HG03045 (cell line): ENCODE measurements at regions not wholly inside any gene's neighbourhood (a gene's known extent, or its start where the extent isn't known, plus 50 kb on each side); places are given as distances from the start of the nearest gene placed in this dataset.
"Not testable (repeated sequence)": the region's sequence is repeated elsewhere in the genome, so short reads cannot be mapped to it uniquely, and the experiment has no call there.

Source experiments
- ATAC-seq: cut with Tn5 transposase; IDR thresholded peaks from one replicate; pipeline ENCODE4 v1.9.1; 2021; ENCODE audit warnings: mild to moderate bottlenecking, moderate library complexity; ENCODE audit not compliant: unreplicated experiment

DNA sequence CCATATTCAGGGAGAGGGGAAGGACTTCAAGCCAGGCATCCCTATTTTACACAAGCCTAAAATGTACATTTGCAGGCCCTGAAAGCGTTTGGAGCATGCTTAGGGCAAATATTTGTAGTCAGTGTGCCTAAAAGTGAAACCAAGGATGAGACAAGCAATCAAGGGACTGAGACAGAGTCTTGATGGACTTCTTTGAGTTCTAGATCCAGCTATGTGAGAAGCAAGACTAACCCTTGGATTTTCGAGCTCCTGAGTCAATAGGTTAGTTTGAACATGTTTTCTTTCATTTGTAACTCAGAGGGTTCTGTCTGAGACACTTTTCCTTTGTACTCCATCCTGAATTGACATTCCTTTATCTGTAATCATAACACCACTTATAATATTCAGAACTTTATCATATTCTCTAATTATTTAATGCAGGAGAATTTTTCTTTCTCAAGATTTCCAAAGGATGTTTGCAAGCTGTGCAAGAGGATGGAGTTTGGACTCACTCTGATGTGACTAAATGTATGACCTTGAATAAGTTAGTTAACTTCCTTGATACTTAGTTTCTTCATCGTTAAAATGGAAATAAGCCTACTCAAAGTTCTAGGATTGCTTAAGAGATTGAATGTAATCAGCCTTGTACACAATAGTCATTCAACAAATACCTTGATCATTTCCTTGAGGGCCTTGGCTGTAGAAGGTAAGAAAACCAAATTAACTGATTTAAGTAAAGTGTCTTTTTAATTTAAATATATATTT is 1237.8 kb upstream of the ZEB2 start:
- ATAC-seq: no peak

- ATAC-seq: no peak
These were observed 1235.3 kb upstream of the ZEB2 start for GRCh38 chr2:145755019-145755837.

DNA sequence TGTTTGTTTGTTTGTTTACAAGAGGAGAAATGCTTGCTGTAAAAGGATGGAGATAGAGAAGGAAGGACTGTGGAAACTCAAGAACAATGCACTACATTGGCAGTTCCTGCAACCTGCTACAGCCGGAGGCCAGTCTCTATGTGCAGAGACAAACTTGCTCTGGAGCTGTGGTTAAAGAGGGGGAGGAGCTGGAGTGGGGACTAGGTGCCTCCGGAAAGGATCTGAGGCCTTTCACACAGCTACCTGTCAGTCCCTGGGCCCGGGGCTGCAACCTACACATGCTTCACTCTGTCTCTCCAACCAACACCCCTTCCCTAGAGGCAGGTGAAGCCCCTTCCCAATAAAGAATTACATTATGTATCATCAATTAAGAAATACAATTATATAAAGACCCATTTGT is 1234.0 kb upstream of the ZEB2 start:
- no peak for ATAC-seq

DNA sequence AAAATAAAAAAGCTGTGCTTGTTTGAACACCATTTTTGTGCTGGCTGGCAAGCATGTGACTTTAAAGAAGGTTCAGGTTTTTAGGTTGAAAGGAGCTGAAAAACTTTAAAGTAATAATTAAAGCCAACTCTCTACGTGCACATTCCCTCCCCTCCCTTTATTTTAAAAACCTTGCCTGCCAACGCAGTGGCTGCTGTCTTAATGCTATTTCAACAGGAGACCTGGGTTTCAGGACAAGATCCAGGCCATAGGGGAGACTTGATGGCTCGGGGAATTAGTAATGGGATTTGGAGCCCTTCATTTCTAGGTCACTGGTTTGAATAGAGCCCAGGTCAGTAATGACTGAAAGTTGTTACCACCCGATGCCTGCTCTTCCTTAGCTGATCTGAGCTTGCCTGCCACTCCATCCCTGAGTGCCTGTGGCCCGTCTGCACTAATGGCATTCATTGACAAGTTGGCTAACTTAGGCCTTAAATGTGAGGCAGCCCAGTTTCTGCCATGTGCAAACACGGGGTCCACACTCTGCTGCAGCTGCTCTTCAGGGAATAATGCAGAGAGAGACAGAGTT is 1233.2 kb upstream of the ZEB2 start:
- no peak for ATAC-seq

DNA sequence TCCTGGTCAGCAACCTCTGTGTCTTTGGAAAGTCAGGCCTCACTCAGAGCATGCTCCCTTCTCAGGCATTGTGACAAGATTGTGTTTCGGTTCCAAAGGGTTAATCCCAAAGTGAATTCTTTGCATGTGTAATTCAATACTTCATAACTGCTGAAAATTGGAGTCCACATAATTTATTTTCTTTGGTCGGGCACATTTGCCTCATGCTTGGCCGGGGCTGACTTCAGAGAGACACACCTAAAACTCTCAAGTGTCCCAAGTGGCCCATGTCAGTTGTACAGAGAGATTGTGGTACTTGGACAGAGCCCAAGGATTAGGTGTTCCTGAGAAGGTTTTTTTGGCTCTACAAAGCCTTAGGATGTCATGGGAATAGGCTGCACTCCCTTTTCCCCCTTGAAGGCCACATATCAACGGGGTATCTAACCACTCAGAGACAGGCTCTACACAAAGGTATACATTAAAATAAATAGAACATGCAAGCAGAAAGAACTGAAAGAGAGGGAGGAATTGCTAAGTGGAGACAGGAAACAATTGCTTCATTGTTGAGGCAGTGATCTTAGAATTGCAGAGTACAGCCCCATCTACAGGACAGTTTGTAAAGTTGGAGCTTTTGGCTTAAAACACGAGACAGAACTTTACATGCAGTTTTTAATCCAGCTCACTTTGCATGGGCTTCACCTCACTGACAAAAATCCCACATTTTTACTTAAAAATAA is 1232.3 kb upstream of the ZEB2 start:
- peak; percentile 29 for ATAC-seq

DNA sequence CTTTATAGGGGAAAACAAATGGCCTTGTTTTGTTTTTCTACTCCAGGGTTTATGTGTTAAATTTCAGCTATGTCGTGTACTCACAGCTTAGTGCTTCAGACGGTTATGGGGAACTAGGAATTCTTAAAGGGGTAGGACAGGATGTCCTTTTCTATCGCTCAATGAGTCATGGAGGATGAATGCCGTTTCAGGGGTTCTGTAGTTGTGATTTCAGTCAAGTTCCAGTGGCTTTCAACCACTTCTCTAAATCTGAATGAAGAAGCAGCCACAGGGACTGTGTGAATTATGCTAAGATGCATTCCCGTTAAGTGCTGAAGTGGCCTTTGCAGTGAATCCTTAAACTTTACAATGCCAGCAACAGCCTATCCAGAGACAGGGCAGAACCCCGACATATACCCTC is 1231.7 kb upstream of the ZEB2 start:
- peak; percentile 84 for ATAC-seq

- ATAC-seq: no peak
These were observed 1231.2 kb upstream of the ZEB2 start for GRCh38 chr2:145751155-145751554.

DNA sequence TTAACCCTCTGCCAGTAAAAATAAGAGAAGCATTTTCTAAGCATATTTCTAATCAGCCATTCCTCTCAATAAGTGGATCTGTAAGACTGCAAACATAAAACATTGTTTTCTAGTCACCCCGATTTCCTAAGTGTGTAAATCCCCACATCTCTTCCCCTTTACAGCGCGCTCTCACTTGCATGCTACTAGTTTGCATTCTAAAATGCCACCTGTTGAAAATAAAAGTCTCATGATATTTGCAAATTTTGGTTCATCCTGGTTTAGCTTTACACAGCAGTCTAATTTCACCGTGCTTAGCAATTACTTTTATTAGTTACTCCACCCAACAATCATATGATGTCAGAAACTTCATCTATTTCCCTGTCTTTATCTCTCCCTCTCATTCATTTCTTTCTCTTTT is 1230.7 kb upstream of the ZEB2 start:
- ATAC-seq: no peak

- no peak for ATAC-seq
These were observed 1230.2 kb upstream of the ZEB2 start for GRCh38 chr2:145750144-145750543.

DNA sequence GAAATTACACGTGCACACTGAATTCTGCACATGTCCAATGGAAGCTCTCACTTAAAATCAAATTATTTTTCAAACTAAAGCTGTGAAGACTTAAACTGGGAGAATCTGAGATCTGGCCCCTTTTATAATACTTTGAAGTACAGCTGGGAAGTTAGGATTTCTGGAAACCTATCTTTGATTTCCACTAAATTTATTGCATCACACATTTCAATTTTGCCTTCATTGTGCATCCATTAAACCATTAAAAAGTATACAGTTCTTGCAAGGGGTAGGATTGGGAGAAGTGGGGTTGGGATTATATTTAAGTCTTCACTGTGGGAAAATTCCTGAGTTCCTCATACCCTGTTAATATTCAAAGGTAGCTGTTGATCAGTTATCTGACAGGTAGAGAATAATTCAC is 1229.6 kb upstream of the ZEB2 start:
- no peak for ATAC-seq

GRCh38 chr2:145748927-145749326 is 1229.0 kb upstream of the ZEB2 start:
- peak; percentile 43 for ATAC-seq

DNA sequence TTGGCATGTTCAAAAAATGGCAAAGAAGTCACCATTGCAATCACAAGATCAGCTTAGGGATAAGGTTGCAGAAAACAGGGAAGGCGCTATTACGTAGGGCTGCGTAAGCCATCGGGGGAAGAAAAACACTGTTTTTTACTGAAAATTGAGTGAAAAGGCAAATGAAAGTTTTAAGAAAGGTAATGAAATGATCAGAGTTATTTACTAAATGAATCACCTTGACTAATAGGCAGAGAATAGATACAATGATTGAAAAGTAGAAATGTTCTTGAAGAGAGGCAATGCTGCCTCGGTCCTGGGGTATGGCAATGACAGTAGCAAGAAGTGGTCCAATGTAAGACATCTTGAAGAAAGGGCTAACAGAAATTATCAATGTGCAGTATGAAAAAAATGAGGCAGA is 1227.8 kb upstream of the ZEB2 start:
- no peak for ATAC-seq

- not testable (repeated sequence) for ATAC-seq
These were observed 1225.4 kb upstream of the ZEB2 start for GRCh38 chr2:145745387-145745721.

- ATAC-seq: peak; percentile 77
These were observed 1224.8 kb upstream of the ZEB2 start for GRCh38 chr2:145744541-145745386.

- ATAC-seq: no peak
These were observed 1223.1 kb upstream of the ZEB2 start for GRCh38 chr2:145743011-145743410.

- ATAC-seq: no peak
These were observed 1221.7 kb upstream of the ZEB2 start for GRCh38 chr2:145741636-145742035.

DNA sequence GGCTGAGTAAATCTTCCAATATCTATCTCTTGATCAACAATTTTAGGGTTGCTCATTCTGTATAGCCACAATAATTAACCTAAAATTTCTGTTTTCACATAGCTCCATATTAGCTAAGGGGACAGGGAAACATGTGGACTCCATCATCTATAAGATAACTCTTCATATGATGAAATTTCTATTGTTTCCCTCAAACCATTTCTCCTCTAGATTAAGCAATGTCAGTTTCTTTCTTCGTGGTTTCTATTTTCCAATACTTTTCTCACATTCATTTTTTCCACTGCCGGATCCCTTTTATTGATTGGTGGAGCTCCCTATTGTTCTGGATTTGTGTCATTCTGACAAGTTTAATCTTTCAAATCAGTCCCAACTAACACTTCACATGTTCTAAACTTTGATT is 1221.3 kb upstream of the ZEB2 start:
- ATAC-seq: no peak

DNA sequence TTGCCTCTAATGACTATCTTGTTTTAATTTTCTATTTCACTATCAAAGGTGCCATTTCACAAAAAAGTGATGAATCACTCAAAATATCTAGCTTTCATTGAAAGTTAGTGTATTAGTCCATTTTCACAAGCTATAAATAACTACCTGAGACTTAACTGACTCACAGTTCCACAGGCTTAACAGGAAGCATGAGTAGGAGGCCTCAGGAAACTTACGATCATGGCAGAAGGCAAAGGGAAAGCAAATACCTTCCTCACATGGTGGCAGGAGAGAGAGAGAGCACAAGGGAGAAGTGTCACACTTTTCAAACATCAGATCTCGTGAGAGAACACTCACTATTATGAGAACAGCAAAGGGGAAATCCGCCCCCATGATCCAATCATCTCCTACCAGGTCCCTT is 1220.4 kb upstream of the ZEB2 start:
- no peak for ATAC-seq

DNA sequence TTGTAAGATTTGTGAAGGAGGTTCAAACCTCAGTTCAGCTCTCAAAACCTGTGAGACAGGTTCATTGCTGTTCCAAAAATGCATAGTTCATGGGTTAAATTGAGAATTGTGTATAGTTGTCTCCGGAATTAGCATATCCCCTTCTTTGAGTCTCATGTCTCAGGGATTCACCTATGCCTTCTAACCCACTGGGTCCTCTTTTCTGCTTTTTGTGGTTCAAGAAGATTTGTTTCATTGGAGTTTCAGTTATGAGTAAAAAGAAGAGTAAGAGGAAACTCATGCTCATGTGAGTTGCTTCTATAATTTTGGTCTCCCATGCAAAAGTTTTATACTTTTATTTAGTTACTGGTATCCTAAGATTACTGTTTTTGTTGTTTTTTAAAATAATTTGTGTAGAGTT is 1219.8 kb upstream of the ZEB2 start:
- peak; percentile 66 for ATAC-seq

- ATAC-seq: no peak
These were observed 1217.0 kb upstream of the ZEB2 start for GRCh38 chr2:145736871-145737270.

GRCh38 chr2:145731467-145731866 is 1211.5 kb upstream of the ZEB2 start:
- ATAC-seq: no peak
